NCI-H774 (cell line): ENCODE measurements at regions not wholly inside any gene's neighbourhood (a gene's known extent, or its start where the extent isn't known, plus 50 kb on each side); places are given as distances from the start of the nearest gene placed in this dataset.

ENCODE experiments used
- DNase-seq: peaks from one replicate; lab custom pipeline; 2025; lab: John Stamatoyannopoulos, UW

DNA sequence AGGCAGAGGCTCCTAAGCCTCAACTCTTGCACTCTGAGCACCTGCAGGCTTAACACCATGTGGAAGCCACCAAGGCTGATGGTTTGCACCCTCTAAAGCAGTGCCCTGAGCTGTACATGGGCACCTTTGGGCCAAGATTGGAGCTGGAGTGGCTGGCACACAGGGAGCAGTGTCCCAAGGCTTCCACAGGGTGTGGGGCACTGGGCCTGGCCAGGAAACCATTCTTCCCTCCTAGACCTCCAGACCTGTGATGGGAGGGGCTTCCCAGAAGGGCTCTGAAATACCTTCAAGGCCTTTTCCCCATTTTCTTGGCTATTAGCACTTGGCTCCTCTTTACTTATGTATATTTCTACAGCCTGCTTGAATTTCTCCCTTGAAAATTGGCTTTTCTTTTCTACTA is 67.9 kb upstream of the PPM1J start:
- DNase-seq: no peak

DNA sequence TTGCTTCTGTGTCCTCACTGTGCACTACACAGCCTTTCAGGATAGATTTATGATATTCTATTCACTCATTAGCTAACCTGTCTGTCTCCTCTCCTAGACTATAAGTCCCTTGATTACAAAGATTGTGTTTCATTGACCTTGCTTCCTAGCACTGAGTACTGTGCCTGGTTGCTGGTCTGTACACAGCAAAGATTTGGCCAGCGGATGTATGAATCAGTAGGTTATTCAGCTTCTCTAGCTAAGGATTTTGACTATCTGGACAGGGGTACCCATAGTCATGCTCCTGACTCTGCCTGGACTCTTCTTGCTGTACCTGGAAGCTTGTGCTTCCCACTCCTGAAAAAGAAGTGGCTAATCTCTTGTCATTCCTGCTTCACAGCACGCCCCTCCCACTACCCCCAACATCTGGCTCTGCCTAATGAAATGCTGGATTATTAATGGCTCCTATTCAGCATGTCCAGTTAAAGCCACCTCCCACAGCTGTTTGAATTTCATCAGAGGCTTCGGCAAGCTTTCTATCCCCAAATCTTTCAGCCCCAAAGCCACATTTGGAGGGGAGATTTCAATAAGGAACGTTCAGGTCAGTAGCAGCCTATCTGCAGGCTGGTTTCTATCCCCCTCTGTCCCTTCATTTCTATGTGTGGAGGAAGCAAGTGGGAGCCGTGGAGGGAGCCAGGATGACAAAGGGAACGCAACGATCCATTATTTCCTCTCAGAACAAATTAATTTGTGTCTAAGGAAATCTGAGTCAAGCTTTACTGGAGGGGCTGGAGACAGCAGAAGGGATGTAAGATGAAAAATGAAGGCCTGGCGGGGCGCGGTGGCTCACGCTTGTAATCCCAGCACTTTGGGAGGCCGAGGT is 64.8 kb upstream of the PPM1J start:
- DNase-seq: no peak

- no peak for DNase-seq
These were observed 63.0 kb upstream of the PPM1J start for GRCh38 chr1:112778137-112778536.

DNA sequence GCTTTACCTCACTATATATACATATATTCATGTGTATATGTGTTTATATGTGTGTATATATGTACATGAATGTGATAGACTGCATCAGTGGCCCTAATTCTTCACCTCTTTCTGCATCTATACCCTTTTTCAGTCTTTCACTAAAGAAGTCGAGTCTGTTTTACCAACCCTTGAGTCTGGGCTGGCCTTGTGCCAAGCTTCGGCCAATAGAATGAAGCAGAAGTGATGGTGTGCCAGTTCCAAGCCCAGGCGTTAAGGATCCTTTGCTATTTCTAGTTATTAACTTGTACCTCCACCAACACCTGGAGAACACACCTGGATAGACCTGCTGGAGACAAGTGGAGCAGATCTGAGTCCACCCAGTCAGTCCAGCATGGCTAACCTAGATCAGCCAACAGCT is 61.6 kb upstream of the PPM1J start:
- no peak for DNase-seq

DNA sequence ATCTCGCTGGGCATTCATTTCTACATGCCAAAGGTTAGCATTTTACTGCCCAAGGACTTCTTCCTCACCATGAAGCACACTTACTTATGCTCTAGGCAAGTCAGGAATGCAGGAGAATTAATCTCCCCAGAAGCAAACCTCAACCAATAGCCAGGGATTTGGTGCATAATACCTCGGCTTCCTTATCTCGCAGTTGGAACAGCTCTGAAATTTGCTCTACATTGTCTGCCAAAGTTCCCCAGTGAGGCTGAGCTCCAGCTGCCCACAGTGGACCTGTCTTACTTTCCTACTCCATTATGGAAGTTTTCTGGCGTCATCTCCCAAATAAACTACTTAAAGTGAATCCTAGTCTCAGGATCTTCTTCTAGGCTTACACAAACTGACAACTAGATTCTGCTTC is 57.6 kb upstream of the PPM1J start:
- DNase-seq: no peak

DNA sequence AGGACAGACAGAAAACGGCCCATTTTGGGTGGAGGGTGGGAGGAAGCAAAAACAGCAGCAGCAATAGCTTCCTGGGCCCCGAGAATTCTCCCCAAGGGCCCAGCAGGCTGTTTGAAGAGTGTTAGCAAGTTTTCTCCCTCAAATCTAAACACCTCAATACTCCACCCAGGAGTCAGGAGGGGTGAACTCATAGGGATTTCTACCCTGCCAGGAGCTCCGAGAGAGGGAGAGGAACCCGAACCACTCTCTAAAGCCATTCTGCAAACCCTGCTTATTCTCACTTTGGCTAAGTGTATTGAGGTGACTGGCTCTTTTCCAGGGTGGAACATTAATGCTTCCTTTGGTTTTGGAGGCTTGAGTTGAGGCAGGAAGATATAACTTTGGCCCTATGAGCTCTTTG is 55.6 kb upstream of the PPM1J start:
- DNase-seq: no peak

GRCh38 chr1:112769611-112770010 is 54.5 kb upstream of the PPM1J start:
- DNase-seq: no peak

DNA sequence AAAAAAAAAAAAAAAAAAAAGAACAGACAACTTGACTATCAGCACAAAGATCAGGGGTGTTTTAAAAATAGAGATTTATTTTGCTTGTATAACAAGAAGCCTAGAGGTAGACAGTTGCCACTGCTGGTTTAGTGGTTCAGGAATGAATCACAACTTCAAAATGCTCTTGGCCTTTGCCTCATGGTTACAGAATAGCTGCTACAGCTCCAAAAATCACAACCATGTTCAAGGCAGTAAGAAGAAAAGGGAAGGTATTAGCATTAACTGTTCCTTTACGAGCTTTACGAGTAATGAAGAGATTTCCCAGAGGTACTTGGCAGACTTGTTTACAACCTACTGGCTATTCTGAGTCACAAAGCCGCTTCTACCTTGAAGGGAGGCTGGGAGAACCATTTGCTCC is 52.5 kb upstream of the PPM1J start:
- DNase-seq: no peak
